Neuronal stem cell (in vitro differentiated cells): ENCODE measurements at regions not wholly inside any gene's neighbourhood (a gene's known extent, or its start where the extent isn't known, plus 50 kb on each side); places are given as distances from the start of the nearest gene placed in this dataset.
A peak's percentile ranks its signal among the peaks of the same experiment; 100 is the strongest.

Source experiments
- DNase-seq: peaks from one replicate; pipeline ENCODE4 v3.0.0-alpha.2; 2013; ENCODE audit warnings: low spot score
- H2AFZ ChIP-seq: one replicate; pipeline ENCODE4 v1.6.1; 2013; ENCODE audit warnings: mild to moderate bottlenecking, low read length, inconsistent platforms
- H2AK5ac ChIP-seq: 2 replicates; pipeline ENCODE4 v1.6.1; 2013; ENCODE audit warnings: low read depth, mild to moderate bottlenecking, inconsistent platforms, low read length, moderate library complexity, mixed read lengths
- H2BK120ac ChIP-seq: 2 replicates; pipeline ENCODE4 v1.6.1; 2013; ENCODE audit warnings: low read depth, mild to moderate bottlenecking, inconsistent platforms, low read length, moderate library complexity, mixed read lengths
- H2BK12ac ChIP-seq: one replicate; pipeline ENCODE4 v1.6.1; 2013; ENCODE audit warnings: low read length, inconsistent platforms
- H2BK15ac ChIP-seq: 2 replicates; pipeline ENCODE4 v1.6.1; 2013; ENCODE audit warnings: mild to moderate bottlenecking, low read length, inconsistent platforms, mixed read lengths
- H2BK5ac ChIP-seq: one replicate; pipeline ENCODE4 v1.6.1; 2013; ENCODE audit warnings: inconsistent platforms, mild to moderate bottlenecking, low read length, moderate library complexity
- H3K14ac ChIP-seq: one replicate; pipeline ENCODE4 v1.6.1; 2013; ENCODE audit warnings: low read length, inconsistent platforms
- H3K18ac ChIP-seq: 2 replicates; pipeline ENCODE4 v1.6.1; 2013; ENCODE audit warnings: low read length, inconsistent platforms
- H3K23ac ChIP-seq: 2 replicates; pipeline ENCODE4 v1.6.1; 2013; ENCODE audit warnings: low read depth, mild to moderate bottlenecking, mixed read lengths, low read length, inconsistent platforms; ENCODE audit not compliant: poor library complexity
- H3K27ac ChIP-seq: replicated peaks from 3 replicates; pipeline ENCODE4 v1.5.1; 2013; ENCODE audit warnings: low read length, inconsistent platforms
- H3K27me3 ChIP-seq, 3 experiments: 2 replicates each; pipeline ENCODE4 v1.6.1; 2013; ENCODE audit warnings: low read length in 3 of 3, mild to moderate bottlenecking in 2 of 3, inconsistent platforms in 1 of 3, low read depth in 1 of 3, mixed read lengths in 1 of 3, moderate library complexity in 1 of 3; ENCODE audit not compliant: control insufficient read depth in 3 of 3, insufficient read depth in 3 of 3
- H3K36me3 ChIP-seq, 2 donors: replicated peaks in 1 of 2; 2 replicates each; pipeline ENCODE4 v1.6.1; 2013; ENCODE audit warnings: low read length in 2 of 2; ENCODE audit not compliant: control insufficient read depth in 2 of 2, insufficient read depth in 2 of 2
- H3K4ac ChIP-seq: 2 replicates; pipeline ENCODE4 v1.6.1; 2013; ENCODE audit warnings: inconsistent platforms, mild to moderate bottlenecking, low read length, moderate library complexity
- H3K4me1 ChIP-seq, 2 donors: 1 replicate in 1 of 2; 2 replicates in 1 of 2; pipeline ENCODE4 v1.6.1; 2013; ENCODE audit warnings: low read length in 2 of 2, low read depth in 1 of 2; ENCODE audit not compliant: control insufficient read depth in 2 of 2, insufficient read depth in 1 of 2
- H3K4me2 ChIP-seq: one replicate; pipeline ENCODE4 v1.6.1; 2013; ENCODE audit warnings: mild to moderate bottlenecking, low read length, inconsistent platforms; ENCODE audit not compliant: insufficient read depth, poor library complexity, severe bottlenecking
- H3K4me3 ChIP-seq, 2 donors: 2 replicates each; pipeline ENCODE4 v1.5.1; 2013; ENCODE audit warnings: low read length in 2 of 2, mild to moderate bottlenecking in 2 of 2, inconsistent platforms in 1 of 2, moderate library complexity in 1 of 2
- H3K79me1 ChIP-seq: one replicate; pipeline ENCODE4 v1.6.1; 2013; ENCODE audit warnings: low read depth, mild to moderate bottlenecking, inconsistent platforms, low read length, moderate library complexity
- H3K9ac ChIP-seq: one replicate; pipeline ENCODE4 v1.6.1; 2013; ENCODE audit warnings: mild to moderate bottlenecking, low read depth, low read length, inconsistent platforms; ENCODE audit not compliant: poor library complexity
- H3K9me3 ChIP-seq, 2 donors: replicated peaks in 1 of 2; 2 replicates each; pipeline versions ENCODE3 to v1.6.1; 2013; ENCODE audit warnings: low read length in 2 of 2, mild to moderate bottlenecking in 2 of 2, inconsistent platforms in 1 of 2, low read depth in 1 of 2, mixed read lengths in 1 of 2, moderate library complexity in 1 of 2; ENCODE audit not compliant: control insufficient read depth in 2 of 2, insufficient read depth in 1 of 2
- H4K8ac ChIP-seq: one replicate; pipeline ENCODE4 v1.6.1; 2013; ENCODE audit warnings: low read depth, mild to moderate bottlenecking, inconsistent platforms, low read length, moderate library complexity
- H4K91ac ChIP-seq: one replicate; pipeline ENCODE4 v1.6.1; 2013; ENCODE audit warnings: low read length, low read depth, mild to moderate bottlenecking, inconsistent platforms; ENCODE audit not compliant: poor library complexity
- WGBS, 2 donors: extraction: QIAGEN DNeasy Blood & Tissue Kit; methylation state at CpG; one replicate each; pipeline ENCODE4 v1.1.7; 2013; ENCODE audit warnings: missing lambda C conversion rate in 2 of 2, mixed read lengths in 1 of 2; ENCODE audit not compliant: insufficient read length in 2 of 2, insufficient replicate concordance in 1 of 2; ENCODE audit errors: extremely low coverage in 2 of 2; 5-methylcytosine and 5-hydroxymethylcytosine counted together

DNA sequence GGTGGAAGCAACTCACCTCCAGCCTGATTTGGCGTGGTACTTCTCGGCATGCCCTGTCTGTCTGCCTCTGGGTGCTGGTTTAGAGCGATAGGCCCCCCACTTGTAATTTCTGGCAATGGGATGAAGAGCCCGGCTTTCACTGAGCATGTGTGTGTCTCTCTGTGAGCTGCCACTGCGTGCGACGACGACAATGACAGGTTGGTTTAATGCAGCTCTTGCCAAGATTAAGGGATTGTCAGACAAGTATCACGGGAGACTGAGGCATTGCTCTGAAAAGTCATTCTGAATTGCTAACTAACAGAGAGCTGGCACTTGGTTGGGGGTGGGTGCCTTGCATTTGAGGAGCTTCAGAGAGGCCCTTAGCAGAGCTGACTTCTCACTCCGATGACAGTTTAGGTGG, 348.8 kb upstream of the CLINT1 start:
- Histone ChIP-seq H4K8ac (no peak overlapping the region), H2BK5ac (no peak overlapping the region), H3K9ac (no peak overlapping the region), H2BK12ac (no peak overlapping the region), H3K4me1 (peaks cover 0 to 1% of the 10 kb centered on the region in 2 donors), H2BK15ac (no peak overlapping the region), H3K4ac (no peak overlapping the region), H2BK120ac (no peak overlapping the region), H2AK5ac (no peak overlapping the region), H2AFZ (no peak overlapping the region), H3K79me1 (no peaks in the 10 kb centered on the region), H3K9me3 (peaks cover 0 to 4% of the 10 kb centered on the region in 2 donors), H3K27ac (no peak overlapping the region), H3K23ac (no peak overlapping the region), H3K14ac (no peak overlapping the region), H3K4me3 (no peak overlapping the region), H3K36me3 (no peaks in the 10 kb centered on the region), H3K27me3 (no peaks in the 10 kb centered on the region), H3K18ac (no peak overlapping the region), H4K91ac (no peak overlapping the region), H3K4me2 (no peak overlapping the region)
- no CpG with 5 or more reads among the region's 10 CpGs for WGBS, 2 donors
- no peak for DNase-seq

DNA sequence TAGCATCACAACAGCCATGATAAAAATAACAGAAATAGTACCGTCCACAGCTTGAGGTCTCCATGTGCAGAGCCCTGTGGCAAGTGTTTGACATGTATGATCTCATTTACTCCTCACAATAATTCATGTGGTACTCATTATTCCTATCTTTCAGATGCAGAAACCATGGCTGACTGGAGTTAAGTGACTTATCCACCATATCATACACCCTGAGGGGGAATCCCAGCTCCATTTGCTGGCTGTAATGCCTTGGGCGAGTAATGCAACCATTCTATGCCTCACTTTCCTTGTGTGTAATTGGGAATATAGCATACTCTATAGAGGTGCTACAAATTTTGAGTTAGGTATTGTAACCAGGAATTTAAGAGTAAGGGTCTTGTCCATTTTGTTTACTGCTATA, 347.0 kb upstream of the CLINT1 start:
- H2BK12ac ChIP-seq, result no peak overlapping the region

DNA sequence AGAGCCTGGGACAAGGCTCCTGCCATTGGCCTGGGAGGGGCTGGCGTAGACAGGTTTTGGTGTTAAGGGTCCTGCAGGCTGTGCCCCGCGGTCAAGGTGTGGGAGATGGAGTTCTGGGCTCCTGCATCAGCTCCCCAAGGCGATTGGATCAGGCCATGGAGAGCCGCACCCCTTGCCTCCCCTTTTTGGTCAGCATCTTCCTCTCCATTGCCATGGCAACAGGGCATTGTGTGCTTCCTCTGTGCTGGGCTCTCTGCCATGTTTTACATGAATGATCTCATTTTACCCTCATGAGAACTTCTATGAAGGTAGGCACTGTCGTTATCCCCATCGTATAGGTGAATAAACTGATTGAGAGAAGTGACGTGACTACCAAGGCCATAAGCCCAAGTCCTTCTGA, 344.3 kb upstream of the CLINT1 start:
- whole genome bisulfite sequencing, 2 donors, result no CpG with 5 or more reads among the region's 8 CpGs
- H3K18ac ChIP-seq, result peak overlapping the region; percentile 8

More for the DNA sequence above, 347.0 kb upstream of the CLINT1 start:
- no peak overlapping the region for H3K9ac ChIP-seq
- no CpG with 5 or more reads among the region's 2 CpGs for WGBS, 2 donors
- H3K27ac ChIP-seq, result no peak overlapping the region
- H2BK5ac ChIP-seq, result no peak overlapping the region
- H4K8ac ChIP-seq, result no peak overlapping the region
- H2AK5ac ChIP-seq, result no peak overlapping the region
- H2AFZ ChIP-seq, result no peak overlapping the region
- H3K27me3 ChIP-seq, result no peaks in the 10 kb centered on the region
- peaks cover 0 to 4% of the 10 kb centered on the region in 2 donors for H3K9me3 ChIP-seq
- no peaks in the 10 kb centered on the region for H3K79me1 ChIP-seq
- no peaks in the 10 kb centered on the region for H3K36me3 ChIP-seq
- H3K4me3 ChIP-seq, result no peak overlapping the region
- H3K18ac ChIP-seq, result no peak overlapping the region
- H3K4me1 ChIP-seq, result peaks cover 0 to 4% of the 10 kb centered on the region in 2 donors
- no peak overlapping the region for H3K4ac ChIP-seq
- H2BK120ac ChIP-seq, result no peak overlapping the region
- no peak for DNase-seq
- no peak overlapping the region for H2BK15ac ChIP-seq
- no peak overlapping the region for H4K91ac ChIP-seq
- no peak overlapping the region for H3K23ac ChIP-seq
- H3K14ac ChIP-seq, result no peak overlapping the region
- no peak overlapping the region for H3K4me2 ChIP-seq

DNA sequence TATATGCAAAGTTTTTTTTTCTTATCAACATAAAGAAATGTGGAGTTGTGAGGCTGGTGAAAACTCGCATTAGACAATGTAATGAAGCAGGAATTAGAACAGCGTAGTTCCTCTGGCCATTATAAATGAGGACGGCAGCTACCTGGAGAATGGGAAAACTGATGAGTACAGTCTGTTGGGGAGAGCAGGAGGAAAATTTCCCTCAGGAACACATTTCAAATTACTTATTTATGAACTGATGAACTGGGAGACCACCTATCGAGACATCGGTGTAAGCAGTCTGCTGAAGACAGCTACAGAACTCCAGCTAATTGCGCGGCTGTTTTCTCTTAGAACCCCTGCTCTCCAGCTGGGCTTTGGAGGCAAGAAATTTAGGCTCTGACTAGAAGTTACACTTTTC, 343.9 kb upstream of the CLINT1 start:
- Histone ChIP-seq H2BK15ac (no peak overlapping the region), H3K4me2 (no peak overlapping the region), H4K91ac (no peak overlapping the region), H3K18ac (no peak overlapping the region), H2AK5ac (no peak overlapping the region), H2AFZ (no peak overlapping the region), H3K36me3 (no peaks in the 10 kb centered on the region), H2BK120ac (no peak overlapping the region), H3K79me1 (no peaks in the 10 kb centered on the region), H3K27ac (no peak overlapping the region), H3K4me1 (peaks cover 3 to 6% of the 10 kb centered on the region in 2 donors), H3K9ac (no peak overlapping the region), H3K27me3 (no peaks in the 10 kb centered on the region), H2BK5ac (no peak overlapping the region), H3K4ac (no peak overlapping the region), H2BK12ac (no peak overlapping the region), H4K8ac (no peak overlapping the region), H3K23ac (no peak overlapping the region), H3K9me3 (no peaks in the 10 kb centered on the region), H3K4me3 (no peak overlapping the region), H3K14ac (no peak overlapping the region)
- DNase-seq, result no peak
- no CpG with 5 or more reads among the region's 7 CpGs for WGBS, 2 donors

More for the DNA sequence above, 344.3 kb upstream of the CLINT1 start:
- H4K91ac ChIP-seq, result no peak overlapping the region
- no peak for DNase-seq
- H3K14ac ChIP-seq, result peak overlapping the region; percentile 22
- H3K9me3 ChIP-seq, result no peaks in the 10 kb centered on the region
- H3K23ac ChIP-seq, result no peak overlapping the region
- H3K36me3 ChIP-seq, result no peaks in the 10 kb centered on the region
- no peak overlapping the region for H2BK12ac ChIP-seq
- no peak overlapping the region for H2AK5ac ChIP-seq
- no peak overlapping the region for H2BK5ac ChIP-seq
- no peak overlapping the region for H3K4me2 ChIP-seq
- H3K27me3 ChIP-seq, result no peaks in the 10 kb centered on the region
- H3K79me1 ChIP-seq, result no peaks in the 10 kb centered on the region
- no peak overlapping the region for H3K4ac ChIP-seq
- H2BK15ac ChIP-seq, result no peak overlapping the region
- no peak overlapping the region for H2AFZ ChIP-seq
- no peak overlapping the region for H3K4me3 ChIP-seq
- no peak overlapping the region for H2BK120ac ChIP-seq
- H4K8ac ChIP-seq, result no peak overlapping the region
- no peak overlapping the region for H3K9ac ChIP-seq
- H3K27ac ChIP-seq, result no peak overlapping the region
- peaks cover 3 to 6% of the 10 kb centered on the region in 2 donors for H3K4me1 ChIP-seq
